ENCODE measurements at regions not wholly inside any gene's neighbourhood (a gene's known extent, or its start where the extent isn't known, plus 50 kb on each side); places are given as distances from the start of the nearest gene placed in this dataset.

DNA sequence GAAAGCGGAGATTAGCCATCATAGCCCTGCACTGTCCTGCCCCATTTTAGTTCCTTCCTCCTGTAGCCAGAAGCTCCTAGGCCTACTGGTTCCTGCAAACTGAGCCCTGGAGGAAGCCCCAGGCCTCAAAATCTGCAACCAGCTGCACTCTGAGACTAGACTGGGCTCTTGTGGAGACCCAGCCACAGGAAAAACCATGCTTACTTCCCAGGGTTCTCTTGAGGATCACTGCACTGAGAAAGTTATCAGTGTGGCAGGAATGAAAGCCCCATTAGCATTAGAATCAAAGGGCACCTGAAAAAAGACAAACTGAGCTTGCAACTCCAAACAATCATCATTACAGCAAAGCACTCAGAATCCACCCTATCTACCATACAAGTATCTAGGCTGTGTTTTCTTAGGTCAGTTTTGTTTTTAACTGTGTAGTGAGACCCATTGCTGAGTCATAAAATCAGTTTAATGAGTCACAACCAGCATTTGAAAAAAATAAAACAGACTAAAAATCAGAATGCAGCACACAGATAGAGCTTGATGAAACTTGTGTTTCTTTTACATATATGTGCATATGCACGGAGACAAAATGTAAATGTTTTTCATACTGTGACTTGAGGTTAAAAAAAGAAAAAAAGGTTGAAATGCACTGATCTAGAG lies 91.0 kb downstream of the UNC5CL start:
- Histone ChIP-seq H3K4me1 (replicated peaks in 1 of 2; ENCODE audit: control insufficient read depth in 2 of 2, insufficient read depth in 2 of 2, low read length in 2 of 2) (no peaks in the 10 kb centered on the region), H3K4me3 (no peak overlapping the region), H3K9ac (ENCODE audit: insufficient read depth in 1 of 2, low read depth in 2 of 2, low read length in 2 of 2) (no peak overlapping the region), H3K27me3 (ENCODE audit: control insufficient read depth in 2 of 2, insufficient read depth in 2 of 2, low read length in 2 of 2) (peaks cover 26 to 27% of the 10 kb centered on the region in 2 experiments), H3K27ac (ENCODE audit: extremely low read depth, low read depth, low read length) (no peak overlapping the region), H3K4me2 (ENCODE audit: insufficient read depth, low read length) (no peak overlapping the region), H4K20me1 (replicated peaks; ENCODE audit: control insufficient read depth, insufficient read depth, low read length) (no peaks in the 10 kb centered on the region; the same call in 1 of the 2 replicates), H3K79me2 (ENCODE audit: control insufficient read depth, insufficient read depth, low read length) (no peaks in the 10 kb centered on the region), H3K9me1 (ENCODE audit: control insufficient read depth, insufficient read depth, low read length) (no peaks in the 10 kb centered on the region), H3K36me3 (ENCODE audit: control insufficient read depth, insufficient read depth, low read length) (no peaks in the 10 kb centered on the region), H2AFZ (ENCODE audit: low read depth, low read length) (no peak overlapping the region), H3K9me3 (replicated peaks; ENCODE audit: control insufficient read depth, insufficient read depth, low read depth, low read length) (no peaks in the 10 kb centered on the region)
- 4% methylated on average over 2 of the region's 2 CpGs for WGBS (ENCODE audit: insufficient coverage, low coverage, missing lambda C conversion rate)
- FAIRE-seq (no peak), DNase-seq (ENCODE audit: extremely low read depth in 1 of 4, low spot score in 3 of 4) (no peak), ATAC-seq (no peak)
- in situ Hi-C loops (cut with MboI): no loop called here
- TF ChIP-seq GABPB1 (CRISPR knock-in tag; IDR thresholded peaks at IDR 0.05): no peak
- TF ChIP-seq HDGF (IDR thresholded peaks at IDR 0.05): no peak
- no peak for TF ChIP-seq SIN3A (IDR thresholded peaks at IDR 0.05; ENCODE audit: borderline replicate concordance in 2 of 2, control insufficient read depth in 1 of 2, low read depth in 2 of 2, low read length in 2 of 2)
- TF ChIP-seq, protein P1, sequence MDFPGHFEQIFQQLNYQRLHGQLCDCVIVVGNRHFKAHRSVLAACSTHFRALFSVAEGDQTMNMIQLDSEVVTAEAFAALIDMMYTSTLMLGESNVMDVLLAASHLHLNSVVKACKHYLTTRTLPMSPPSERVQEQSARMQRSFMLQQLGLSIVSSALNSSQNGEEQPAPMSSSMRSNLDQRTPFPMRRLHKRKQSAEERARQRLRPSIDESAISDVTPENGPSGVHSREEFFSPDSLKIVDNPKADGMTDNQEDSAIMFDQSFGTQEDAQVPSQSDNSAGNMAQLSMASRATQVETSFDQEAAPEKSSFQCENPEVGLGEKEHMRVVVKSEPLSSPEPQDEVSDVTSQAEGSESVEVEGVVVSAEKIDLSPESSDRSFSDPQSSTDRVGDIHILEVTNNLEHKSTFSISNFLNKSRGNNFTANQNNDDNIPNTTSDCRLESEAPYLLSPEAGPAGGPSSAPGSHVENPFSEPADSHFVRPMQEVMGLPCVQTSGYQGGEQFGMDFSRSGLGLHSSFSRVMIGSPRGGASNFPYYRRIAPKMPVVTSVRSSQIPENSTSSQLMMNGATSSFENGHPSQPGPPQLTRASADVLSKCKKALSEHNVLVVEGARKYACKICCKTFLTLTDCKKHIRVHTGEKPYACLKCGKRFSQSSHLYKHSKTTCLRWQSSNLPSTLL (IDR thresholded peaks at IDR 0.05): no peak
- peak; percentile 71 for TF ChIP-seq FOSL1 (tag; conservative IDR thresholded peaks at IDR 0.05)
- TF ChIP-seq, protein P2, sequence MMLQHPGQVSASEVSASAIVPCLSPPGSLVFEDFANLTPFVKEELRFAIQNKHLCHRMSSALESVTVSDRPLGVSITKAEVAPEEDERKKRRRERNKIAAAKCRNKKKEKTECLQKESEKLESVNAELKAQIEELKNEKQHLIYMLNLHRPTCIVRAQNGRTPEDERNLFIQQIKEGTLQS (IDR thresholded peaks at IDR 0.05): peak; percentile 41
- TF ChIP-seq, protein P2 (CRISPR knock-in tag; conservative IDR thresholded peaks at IDR 0.05): no peak
- TF ChIP-seq ZNF184 (CRISPR knock-in tag; IDR thresholded peaks at IDR 0.05): no peak
- no peak for TF ChIP-seq ETV1 (tag; conservative IDR thresholded peaks at IDR 0.05; ENCODE audit: low read depth)
- no peak for TF ChIP-seq ZNF41 (CRISPR knock-in tag; conservative IDR thresholded peaks at IDR 0.05)
- no peak for TF ChIP-seq PHF8 (IDR thresholded peaks at IDR 0.05; ENCODE audit: borderline replicate concordance, low read length)
- TF ChIP-seq CC2D1A (IDR thresholded peaks at IDR 0.05): no peak
- TF ChIP-seq ZKSCAN3 (CRISPR knock-in tag; IDR thresholded peaks at IDR 0.05): no peak
- no peak for TF ChIP-seq THRAP3 (IDR thresholded peaks at IDR 0.05; ENCODE audit: borderline replicate concordance)
- TF ChIP-seq DMBX1 (CRISPR knock-in tag; IDR thresholded peaks at IDR 0.05; ENCODE audit: borderline replicate concordance): no peak
- no peak for TF ChIP-seq CBX2 (IDR thresholded peaks at IDR 0.05; ENCODE audit: insufficient read depth, low read length, poor library complexity, severe bottlenecking)
- TF ChIP-seq, protein P3, sequence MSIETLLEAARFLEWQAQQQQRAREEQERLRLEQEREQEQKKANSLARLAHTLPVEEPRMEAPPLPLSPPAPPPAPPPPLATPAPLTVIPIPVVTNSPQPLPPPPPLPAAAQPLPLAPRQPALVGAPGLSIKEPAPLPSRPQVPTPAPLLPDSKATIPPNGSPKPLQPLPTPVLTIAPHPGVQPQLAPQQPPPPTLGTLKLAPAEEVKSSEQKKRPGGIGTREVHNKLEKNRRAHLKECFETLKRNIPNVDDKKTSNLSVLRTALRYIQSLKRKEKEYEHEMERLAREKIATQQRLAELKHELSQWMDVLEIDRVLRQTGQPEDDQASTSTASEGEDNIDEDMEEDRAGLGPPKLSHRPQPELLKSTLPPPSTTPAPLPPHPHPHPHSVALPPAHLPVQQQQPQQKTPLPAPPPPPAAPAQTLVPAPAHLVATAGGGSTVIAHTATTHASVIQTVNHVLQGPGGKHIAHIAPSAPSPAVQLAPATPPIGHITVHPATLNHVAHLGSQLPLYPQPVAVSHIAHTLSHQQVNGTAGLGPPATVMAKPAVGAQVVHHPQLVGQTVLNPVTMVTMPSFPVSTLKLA (conservative IDR thresholded peaks at IDR 0.05): no peak
- TF ChIP-seq JUND (IDR thresholded peaks at IDR 0.05; ENCODE audit: borderline replicate concordance, low read depth, low read length): no peak
- 0 out of 3 replicates have a peak, but pooled peaks have one; percentile 39 for TF ChIP-seq JUND (tag; IDR thresholded peaks at IDR 0.05; ENCODE audit: borderline replicate concordance, low read depth, low read length)
- no peak for TF ChIP-seq ZBED1 (IDR thresholded peaks at IDR 0.05)
- ChIA-PET POLR2A (no interaction called here), CTCF (ENCODE audit: low intra/inter-chr PET ratio) (no interaction called here)
- intact Hi-C loops (cut with micrococcal nuclease): no loop called here
- BruUV-seq (replicated peaks): no TSS peak
